DMS153 (cell line): ENCODE measurements at regions not wholly inside any gene's neighbourhood (a gene's known extent, or its start where the extent isn't known, plus 50 kb on each side); places are given as distances from the start of the nearest gene placed in this dataset.
"Not testable (repeated sequence)": the region's sequence is repeated elsewhere in the genome, so short reads cannot be mapped to it uniquely, and the experiment has no call there.

Experiments
- DNase-seq: peaks from one replicate; lab custom pipeline; 2025; lab: John Stamatoyannopoulos, UW

GRCh38 chr7:137110091-137110509 lies 233.4 kb downstream of the PTN start:
- no peak for DNase-seq

GRCh38 chr7:137107802-137108201 lies 235.7 kb downstream of the PTN start:
- not testable (repeated sequence) for DNase-seq

GRCh38 chr7:137103526-137103925 lies 235.1 kb downstream of the CHRM2 start:
- DNase-seq: not testable (repeated sequence)

- no peak for DNase-seq
These were observed 228.7 kb downstream of the CHRM2 start for GRCh38 chr7:137097111-137097510.

GRCh38 chr7:137096607-137097006 lies 228.2 kb downstream of the CHRM2 start:
- DNase-seq: no peak

- DNase-seq: no peak
These were observed 224.7 kb downstream of the CHRM2 start for GRCh38 chr7:137093198-137093597.

GRCh38 chr7:137091396-137091795 lies 222.9 kb downstream of the CHRM2 start:
- no peak for DNase-seq

- DNase-seq: no peak
These were observed 218.4 kb downstream of the CHRM2 start for GRCh38 chr7:137086896-137087295.

GRCh38 chr7:137084607-137085380 lies 216.3 kb downstream of the CHRM2 start:
- no peak for DNase-seq

GRCh38 chr7:137082391-137082790 lies 213.9 kb downstream of the CHRM2 start:
- DNase-seq: no peak

- DNase-seq: no peak
These were observed 213.1 kb downstream of the CHRM2 start for GRCh38 chr7:137081321-137082093.

GRCh38 chr7:137080516-137081203 lies 212.2 kb downstream of the CHRM2 start:
- no peak for DNase-seq

- DNase-seq: no peak
These were observed 210.3 kb downstream of the CHRM2 start for GRCh38 chr7:137078781-137079180.

- DNase-seq: no peak
These were observed 206.1 kb downstream of the CHRM2 start for GRCh38 chr7:137074391-137075030.

GRCh38 chr7:137073571-137074325 lies 205.3 kb downstream of the CHRM2 start:
- DNase-seq: no peak
